Body of pancreas (tissue), 4 donors: ENCODE measurements at regions not wholly inside any gene's neighbourhood (a gene's known extent, or its start where the extent isn't known, plus 50 kb on each side); places are given as distances from the start of the nearest gene placed in this dataset.

ENCODE experiments used
- POLR2A ChIP-seq, 3 donors: fragments of 450-650 bp; IDR thresholded peaks; one replicate each; pipeline ENCODE4 v1.6.1; 2016; ENCODE audit warnings: antibody characterized with exemption in 3 of 3, mild to moderate bottlenecking in 2 of 3
- TF ChIP-seq, protein P1 (sequence below), 7 experiments: fragments of 450-650 bp in 4 of 7; fragments of 200-600 bp in 3 of 7; sonication (generic) in 3 of 7; IDR thresholded peaks; one replicate each; pipeline ENCODE4 v1.5.1; 2016 to 2019; ENCODE audit warnings: antibody characterized with exemption in 7 of 7

DNA sequence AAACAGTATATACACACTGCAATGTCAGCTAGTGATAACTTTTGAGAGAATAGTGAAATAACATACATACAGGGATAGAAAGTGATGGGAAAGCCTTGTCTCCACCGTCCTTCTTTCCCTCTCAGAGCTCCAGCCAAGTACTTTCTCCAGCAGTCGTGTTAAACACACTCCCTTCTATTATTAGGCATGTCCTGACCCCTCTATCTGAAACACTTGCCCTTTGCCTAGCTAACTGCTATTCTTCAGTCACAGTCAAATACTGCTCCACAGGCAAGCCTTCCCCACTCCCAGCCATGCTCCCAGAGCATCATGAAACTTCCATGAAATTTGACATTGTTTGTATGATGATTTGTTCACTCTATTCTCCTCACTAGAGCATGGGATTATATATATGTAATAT, 291.1 kb downstream of the TRIML1 start:
- TF ChIP-seq, protein P1, sequence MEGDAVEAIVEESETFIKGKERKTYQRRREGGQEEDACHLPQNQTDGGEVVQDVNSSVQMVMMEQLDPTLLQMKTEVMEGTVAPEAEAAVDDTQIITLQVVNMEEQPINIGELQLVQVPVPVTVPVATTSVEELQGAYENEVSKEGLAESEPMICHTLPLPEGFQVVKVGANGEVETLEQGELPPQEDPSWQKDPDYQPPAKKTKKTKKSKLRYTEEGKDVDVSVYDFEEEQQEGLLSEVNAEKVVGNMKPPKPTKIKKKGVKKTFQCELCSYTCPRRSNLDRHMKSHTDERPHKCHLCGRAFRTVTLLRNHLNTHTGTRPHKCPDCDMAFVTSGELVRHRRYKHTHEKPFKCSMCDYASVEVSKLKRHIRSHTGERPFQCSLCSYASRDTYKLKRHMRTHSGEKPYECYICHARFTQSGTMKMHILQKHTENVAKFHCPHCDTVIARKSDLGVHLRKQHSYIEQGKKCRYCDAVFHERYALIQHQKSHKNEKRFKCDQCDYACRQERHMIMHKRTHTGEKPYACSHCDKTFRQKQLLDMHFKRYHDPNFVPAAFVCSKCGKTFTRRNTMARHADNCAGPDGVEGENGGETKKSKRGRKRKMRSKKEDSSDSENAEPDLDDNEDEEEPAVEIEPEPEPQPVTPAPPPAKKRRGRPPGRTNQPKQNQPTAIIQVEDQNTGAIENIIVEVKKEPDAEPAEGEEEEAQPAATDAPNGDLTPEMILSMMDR (IDR thresholded peaks at IDR 0.05) = no peak
- TF ChIP-seq POLR2A (IDR thresholded peaks at IDR 0.05) = no peak
